COLO829 (cell line): ENCODE measurements at regions not wholly inside any gene's neighbourhood (a gene's known extent, or its start where the extent isn't known, plus 50 kb on each side); places are given as distances from the start of the nearest gene placed in this dataset.

Experiments
- DNase-seq: peaks from one replicate; pipeline ENCODE4 v3.0.0; 2012; ENCODE audit warnings: low spot score

- DNase-seq: no peak
Observed at GRCh38 chr3:56864090-56864489, 62.3 kb upstream of the ARHGEF3 start.

GRCh38 chr3:56862352-56863062 lies 60.8 kb upstream of the ARHGEF3 start:
- peak; percentile 67 for DNase-seq

- DNase-seq: no peak
Observed at GRCh38 chr3:56861511-56861910, 59.8 kb upstream of the ARHGEF3 start.

- no peak for DNase-seq
Observed at GRCh38 chr3:56860939-56861338, 59.2 kb upstream of the ARHGEF3 start.

- DNase-seq: no peak
Observed at GRCh38 chr3:56860351-56860750, 58.6 kb upstream of the ARHGEF3 start.

- DNase-seq: peak; percentile 48
Observed at GRCh38 chr3:56858331-56858730, 56.6 kb upstream of the ARHGEF3 start.

- no peak for DNase-seq
Observed at GRCh38 chr3:56857178-56857577, 55.4 kb upstream of the ARHGEF3 start.

- no peak for DNase-seq
Observed at GRCh38 chr3:56856752-56857151, 55.0 kb upstream of the ARHGEF3 start.

- no peak for DNase-seq
Observed at GRCh38 chr3:56855856-56856512, 54.2 kb upstream of the ARHGEF3 start.

GRCh38 chr3:56854856-56855611 lies 53.3 kb upstream of the ARHGEF3 start:
- DNase-seq: no peak

GRCh38 chr3:56851966-56852884 lies 50.5 kb upstream of the ARHGEF3 start:
- no peak for DNase-seq
